Activated naive CD4-positive, alpha-beta T cell treated with anti-CD3 and anti-CD28 coated beads, Interleukin-2, amount 10 ng/mL, durations not matched to agents 7 days and 5 days (primary cell): ENCODE measurements at regions not wholly inside any gene's neighbourhood (a gene's known extent, or its start where the extent isn't known, plus 50 kb on each side); places are given as distances from the start of the nearest gene placed in this dataset.

Experiments
- CTCF ChIA-PET: fragments of 350-600 bp; sonication (Branson Sonifier 250); formaldehyde crosslinking; loops from one replicate; lab custom pipeline; 2021; ENCODE audit warnings: antibody characterized with exemption; lab: Charles Lee
- DNase-seq: peaks from one replicate; pipeline ENCODE4 v3.0.0-alpha.2; 2020
- H3K27ac Mint-ChIP-seq: one replicate; pipeline ENCODE4 v1.8.0; 2021; ENCODE audit warnings: mild to moderate bottlenecking, moderate library complexity, mixed read lengths
- H3K27me3 Mint-ChIP-seq: one replicate; pipeline ENCODE4 v1.8.0; 2021; ENCODE audit warnings: mild to moderate bottlenecking, mixed read lengths
- H3K36me3 Mint-ChIP-seq: one replicate; pipeline ENCODE4 v1.8.0; 2021; ENCODE audit warnings: mixed read lengths
- H3K4me1 Mint-ChIP-seq: one replicate; pipeline ENCODE4 v1.8.0; 2021; ENCODE audit warnings: mixed read lengths
- H3K4me3 Mint-ChIP-seq: one replicate; pipeline ENCODE4 v1.8.0; 2021; ENCODE audit warnings: mild to moderate bottlenecking, moderate library complexity, mixed read lengths
- H3K9me3 Mint-ChIP-seq: one replicate; pipeline ENCODE4 v1.8.0; 2021; ENCODE audit warnings: mixed read lengths

DNA sequence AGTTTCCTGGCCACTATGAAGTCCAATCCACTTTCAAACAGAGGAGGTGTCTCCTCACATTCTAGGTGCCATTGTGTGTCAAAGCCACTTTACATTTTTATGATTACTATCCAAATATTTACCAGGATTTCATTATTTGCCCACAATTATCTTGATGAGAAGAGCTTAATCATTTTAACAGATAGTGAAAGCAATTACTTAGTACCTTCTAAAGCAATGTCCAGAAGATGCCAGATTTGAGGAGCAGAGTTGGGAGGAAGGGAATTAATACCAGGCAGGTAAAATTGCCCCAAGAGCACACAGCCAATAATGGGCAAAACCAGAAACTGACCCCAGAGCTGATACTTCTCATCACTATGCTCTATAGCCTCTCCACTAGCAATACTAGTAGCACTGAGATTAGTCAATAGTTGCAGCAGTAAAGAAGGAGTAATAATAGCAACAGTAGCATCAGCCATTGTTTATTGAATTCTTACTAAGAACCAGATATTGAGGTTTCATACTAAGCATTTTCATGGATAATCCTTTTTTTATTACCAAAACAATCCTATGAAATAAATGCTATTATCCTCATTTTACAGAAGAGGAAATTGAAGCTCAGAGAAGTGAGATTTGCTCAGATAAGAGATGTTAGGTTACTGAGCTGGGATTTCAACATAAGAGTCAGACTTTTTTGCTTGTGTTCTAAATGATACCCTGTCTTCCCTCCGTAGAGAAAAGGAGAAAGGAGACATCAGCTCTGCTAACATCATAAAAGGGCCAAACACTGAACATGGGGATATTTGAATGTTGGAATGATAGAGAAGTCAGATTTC is 509.3 kb upstream of the CFAP20DC start:
- Mint-ChIP-seq H3K4me1 (peaks cover 14% of the 10 kb centered on the region), H3K27ac (no peak overlapping the region), H3K36me3 (no peaks in the 10 kb centered on the region), H3K9me3 (peaks cover 8% of the 10 kb centered on the region), H3K27me3 (no peaks in the 10 kb centered on the region), H3K4me3 (no peak overlapping the region)
- CTCF ChIA-PET: no interaction called here
- DNase-seq: no peak

DNA sequence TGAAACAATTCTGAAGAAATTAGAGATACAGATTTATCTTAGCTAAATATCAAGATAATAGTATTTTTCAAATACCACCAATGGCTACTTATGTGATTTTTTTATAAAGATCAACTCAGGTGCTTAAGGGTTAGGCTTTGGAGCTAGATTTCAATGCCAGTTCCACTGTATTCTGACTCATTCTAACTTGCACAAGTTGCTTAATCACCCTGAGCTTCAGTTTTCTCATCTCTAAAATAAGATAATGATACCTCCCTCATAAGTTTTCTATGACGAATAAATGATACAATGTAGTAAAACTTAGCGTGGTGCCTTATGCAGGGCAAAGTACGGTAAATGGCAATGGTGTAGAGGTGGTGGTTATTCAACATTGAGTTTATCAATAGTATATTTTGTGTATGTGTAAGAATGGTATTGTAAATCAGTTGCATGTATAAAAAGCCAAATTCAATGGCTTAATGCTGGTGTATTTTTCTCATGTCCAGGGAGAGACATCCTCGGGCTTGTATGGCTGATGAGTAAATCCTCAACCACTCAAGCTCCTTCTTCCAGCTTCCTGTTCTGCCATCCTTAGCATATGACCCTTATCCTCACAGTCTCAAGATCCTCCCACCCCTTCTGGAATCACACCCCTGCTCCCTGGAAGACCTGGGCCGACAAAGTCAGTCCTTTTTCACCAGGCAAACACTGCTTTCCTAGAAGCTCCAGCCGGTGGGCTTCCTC is 505.9 kb upstream of the CFAP20DC start:
- CTCF ChIA-PET: interaction anchor here (0.8 kb wide), 1 partner anchor 19 kb away, joined by 3 read pairs; no protein-coding TSS in a partner anchor
- Mint-ChIP-seq H3K9me3 (peaks cover 2% of the 10 kb centered on the region), H3K4me1 (peaks cover 14% of the 10 kb centered on the region), H3K27ac (no peak overlapping the region), H3K36me3 (no peaks in the 10 kb centered on the region), H3K4me3 (no peak overlapping the region), H3K27me3 (no peaks in the 10 kb centered on the region)
- DNase-seq: no peak

DNA sequence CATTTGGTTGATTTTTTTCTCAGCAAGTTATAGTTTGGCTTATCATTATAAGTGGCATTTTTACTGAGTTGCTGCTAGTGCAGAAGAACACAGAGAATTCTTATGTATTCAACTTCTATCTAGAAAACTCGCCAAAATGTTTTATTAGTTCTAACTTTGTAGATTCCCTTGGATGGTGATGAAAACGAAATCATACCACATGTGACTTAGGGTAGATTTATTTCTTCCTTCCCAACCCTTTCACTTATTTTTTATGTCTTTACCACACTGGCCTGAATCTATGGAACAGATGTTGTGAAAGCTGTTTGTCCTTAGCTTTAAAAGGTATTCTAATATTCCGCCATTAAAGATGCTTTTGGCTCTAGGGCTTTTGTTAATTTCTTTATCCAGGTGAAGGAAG is 503.3 kb upstream of the CFAP20DC start:
- Mint-ChIP-seq H3K4me1 (no peaks in the 10 kb centered on the region), H3K36me3 (no peaks in the 10 kb centered on the region), H3K4me3 (no peak overlapping the region), H3K27me3 (no peaks in the 10 kb centered on the region), H3K27ac (no peak overlapping the region), H3K9me3 (peaks cover 2% of the 10 kb centered on the region)
- CTCF ChIA-PET: no interaction called here
- no peak for DNase-seq

DNA sequence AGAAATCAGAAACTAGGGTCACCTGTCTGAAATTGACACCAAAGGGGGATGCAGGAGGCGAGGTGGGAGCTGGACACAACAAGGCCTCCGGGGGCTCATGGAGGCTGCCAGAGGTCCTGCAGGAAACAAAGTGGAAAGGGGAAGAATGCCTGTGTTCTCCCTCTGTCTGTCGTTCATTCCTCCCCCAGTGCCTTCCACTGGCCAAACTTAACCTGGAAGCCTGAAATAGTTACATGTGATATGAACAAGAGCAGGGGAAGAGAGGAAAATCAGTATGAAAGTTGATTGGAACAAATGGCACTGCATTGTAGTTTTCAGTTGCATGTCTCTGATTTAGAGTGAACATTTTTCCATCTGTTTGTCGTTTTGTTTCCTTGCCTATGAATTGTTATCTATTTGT is 502.0 kb upstream of the CFAP20DC start:
- no peaks in the 10 kb centered on the region for H3K36me3 Mint-ChIP-seq
- H3K27ac Mint-ChIP-seq: no peak overlapping the region
- no peak for DNase-seq
- H3K4me3 Mint-ChIP-seq: no peak overlapping the region
- H3K27me3 Mint-ChIP-seq: no peaks in the 10 kb centered on the region
- H3K4me1 Mint-ChIP-seq: no peaks in the 10 kb centered on the region
- CTCF ChIA-PET: no interaction called here
- peaks cover 2% of the 10 kb centered on the region for H3K9me3 Mint-ChIP-seq

DNA sequence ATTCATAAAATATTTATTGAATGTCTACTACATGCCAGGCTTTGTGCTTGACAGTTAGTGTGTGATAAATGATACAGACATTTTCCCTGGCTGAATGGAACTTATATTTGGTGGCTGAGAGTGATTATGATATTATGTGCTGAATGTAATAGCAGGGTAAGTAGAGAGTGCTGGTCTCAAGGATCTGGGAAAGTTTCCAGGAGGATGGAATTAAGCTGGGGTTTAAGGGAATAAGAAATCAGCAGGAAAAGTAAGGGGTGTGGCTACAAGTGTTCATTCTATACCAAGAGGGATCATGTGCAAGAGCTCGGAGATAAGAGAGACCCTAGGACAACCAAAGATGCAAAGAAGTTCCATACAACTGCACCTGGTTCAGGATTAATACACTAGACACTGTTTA is 500.1 kb upstream of the CFAP20DC start:
- no peak overlapping the region for H3K27ac Mint-ChIP-seq
- no peaks in the 10 kb centered on the region for H3K27me3 Mint-ChIP-seq
- CTCF ChIA-PET: no interaction called here
- no peak for DNase-seq
- H3K9me3 Mint-ChIP-seq: no peaks in the 10 kb centered on the region
- no peaks in the 10 kb centered on the region for H3K36me3 Mint-ChIP-seq
- H3K4me3 Mint-ChIP-seq: no peak overlapping the region
- H3K4me1 Mint-ChIP-seq: no peaks in the 10 kb centered on the region

DNA sequence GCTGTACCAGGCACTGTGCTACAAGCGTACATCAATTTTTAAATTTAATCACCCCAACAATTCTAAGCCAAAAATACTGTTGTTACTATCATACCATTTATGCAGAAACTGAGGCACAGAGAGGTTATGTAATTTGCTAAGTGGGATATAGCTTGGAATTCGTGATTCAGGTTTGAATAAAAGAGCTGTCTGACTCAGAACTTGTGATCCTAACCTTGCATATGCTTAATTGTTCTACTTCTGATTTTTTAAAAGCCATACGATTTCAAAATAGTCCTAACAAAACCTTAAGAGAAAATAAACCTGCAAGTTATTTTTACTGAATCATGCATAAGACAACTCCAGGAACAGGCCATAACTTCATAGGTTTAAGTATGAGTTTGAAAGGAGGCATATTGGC is 498.0 kb upstream of the CFAP20DC start:
- Mint-ChIP-seq H3K36me3 (no peaks in the 10 kb centered on the region), H3K4me1 (peaks cover under 1% of the 10 kb centered on the region), H3K27ac (no peak overlapping the region), H3K4me3 (no peak overlapping the region), H3K27me3 (no peaks in the 10 kb centered on the region), H3K9me3 (no peaks in the 10 kb centered on the region)
- no peak for DNase-seq
- CTCF ChIA-PET: no interaction called here

DNA sequence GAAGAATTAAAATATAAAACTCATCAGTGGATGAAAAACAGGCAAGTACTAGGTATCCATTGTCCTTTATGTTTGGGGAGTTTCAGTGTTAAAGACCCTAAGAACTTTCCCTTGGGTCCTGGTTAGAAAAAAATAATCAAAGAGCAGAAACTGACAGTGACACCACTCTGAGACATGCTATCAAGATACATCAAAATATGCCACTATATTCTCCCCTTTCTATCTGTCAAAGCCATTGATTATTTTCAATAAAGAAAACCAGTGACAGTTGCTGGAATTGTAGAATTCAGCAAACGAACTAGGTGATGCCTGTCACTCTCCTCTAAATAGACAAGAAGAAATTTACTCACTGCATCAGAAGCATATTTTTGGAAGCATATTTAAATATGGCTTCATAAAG is 496.7 kb upstream of the CFAP20DC start:
- no peaks in the 10 kb centered on the region for H3K27me3 Mint-ChIP-seq
- no peak overlapping the region for H3K27ac Mint-ChIP-seq
- no peaks in the 10 kb centered on the region for H3K9me3 Mint-ChIP-seq
- CTCF ChIA-PET: no interaction called here
- H3K4me1 Mint-ChIP-seq: peaks cover 7% of the 10 kb centered on the region
- no peak overlapping the region for H3K4me3 Mint-ChIP-seq
- H3K36me3 Mint-ChIP-seq: no peaks in the 10 kb centered on the region
- DNase-seq: no peak

DNA sequence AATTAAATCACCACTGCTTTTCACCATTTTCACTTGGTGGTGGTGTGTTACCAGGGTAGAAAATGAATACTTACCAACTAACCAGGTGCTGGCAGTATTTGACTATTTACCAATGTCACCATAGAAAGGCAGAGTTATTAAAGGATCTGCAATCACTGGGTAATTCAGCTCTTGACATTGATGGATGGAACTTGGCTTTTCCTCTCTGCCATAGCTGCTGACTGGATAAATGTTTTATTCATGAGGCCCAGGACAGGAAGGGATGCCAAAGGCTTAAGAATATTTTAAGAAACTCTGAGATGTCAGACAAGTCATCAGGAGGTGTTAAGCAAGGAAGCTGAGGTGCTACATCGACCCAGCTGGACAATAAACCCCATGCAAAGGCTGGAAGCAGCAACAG is 495.5 kb upstream of the CFAP20DC start:
- CTCF ChIA-PET: no interaction called here
- H3K4me3 Mint-ChIP-seq: no peak overlapping the region
- DNase-seq: no peak
- H3K36me3 Mint-ChIP-seq: no peaks in the 10 kb centered on the region
- H3K27ac Mint-ChIP-seq: no peak overlapping the region
- H3K9me3 Mint-ChIP-seq: no peaks in the 10 kb centered on the region
- no peaks in the 10 kb centered on the region for H3K27me3 Mint-ChIP-seq
- H3K4me1 Mint-ChIP-seq: peaks cover 7% of the 10 kb centered on the region

DNA sequence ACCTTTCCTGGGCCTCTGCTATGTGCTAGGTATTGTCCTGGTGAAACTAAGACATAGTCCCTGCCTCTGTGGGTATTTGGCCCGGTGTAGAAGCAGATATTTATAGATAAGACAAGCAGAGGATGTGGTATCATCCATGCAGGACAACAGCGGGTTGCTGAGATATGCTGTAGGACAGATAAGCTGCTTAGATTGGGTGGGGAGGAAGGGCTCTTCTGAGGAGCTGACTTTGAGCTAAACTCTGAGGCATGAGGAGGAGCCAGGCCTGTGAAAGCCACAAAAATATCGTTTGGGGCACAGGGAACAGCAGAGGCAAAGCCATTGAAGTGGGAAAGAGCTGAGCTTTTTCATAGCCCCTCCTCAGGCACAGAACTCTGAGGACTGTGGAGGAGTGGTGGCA is 492.5 kb upstream of the CFAP20DC start:
- no peaks in the 10 kb centered on the region for H3K9me3 Mint-ChIP-seq
- no peak overlapping the region for H3K27ac Mint-ChIP-seq
- DNase-seq: no peak
- no peaks in the 10 kb centered on the region for H3K27me3 Mint-ChIP-seq
- H3K36me3 Mint-ChIP-seq: no peaks in the 10 kb centered on the region
- peaks cover 7% of the 10 kb centered on the region for H3K4me1 Mint-ChIP-seq
- H3K4me3 Mint-ChIP-seq: no peak overlapping the region
- CTCF ChIA-PET: interaction anchor here (1.7 kb wide), 1 partner anchor 229 kb away, joined by 5 read pairs; no protein-coding TSS in a partner anchor

DNA sequence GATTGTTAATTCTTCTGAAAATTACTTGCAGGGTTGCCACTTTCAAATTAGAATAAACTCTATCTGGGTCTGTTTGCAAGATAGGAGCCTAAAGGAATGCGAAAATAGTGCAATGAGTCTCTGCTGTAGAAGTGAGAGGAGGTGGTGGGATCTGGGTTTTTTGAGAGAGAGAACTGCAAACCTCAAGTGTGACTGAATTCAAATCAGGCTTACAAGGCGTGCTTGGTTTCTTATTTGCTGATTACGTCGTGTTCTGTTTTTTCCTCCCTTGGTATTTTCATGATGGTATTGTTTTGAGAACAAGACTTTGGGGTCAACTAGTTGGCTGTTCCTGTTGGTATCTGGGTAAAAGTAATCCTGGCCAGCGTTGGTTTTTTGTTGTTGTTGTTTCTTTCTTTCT is 490.9 kb upstream of the CFAP20DC start:
- Mint-ChIP-seq H3K27me3 (no peaks in the 10 kb centered on the region), H3K36me3 (no peaks in the 10 kb centered on the region), H3K9me3 (no peaks in the 10 kb centered on the region), H3K4me1 (peaks cover 7% of the 10 kb centered on the region), H3K27ac (no peak overlapping the region), H3K4me3 (no peak overlapping the region)
- CTCF ChIA-PET: no interaction called here
- no peak for DNase-seq

DNA sequence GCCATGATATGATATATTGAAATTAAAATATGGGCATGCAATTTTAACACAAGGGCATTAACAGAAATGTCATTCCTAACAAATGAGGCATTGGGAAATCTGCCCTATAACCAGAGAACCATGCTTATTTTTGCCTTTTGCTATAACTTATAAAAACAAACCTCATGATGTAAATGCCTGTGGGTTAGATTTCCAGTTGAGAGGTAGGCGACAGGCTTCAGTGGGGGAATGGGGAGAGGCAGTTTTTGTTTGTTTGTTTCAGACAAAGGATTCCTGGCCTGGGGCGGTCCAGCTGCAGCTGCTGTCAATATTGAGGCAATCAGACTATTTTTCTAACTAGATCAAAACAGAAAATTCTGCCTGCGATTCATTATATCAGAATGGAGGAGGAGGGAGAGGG is 490.4 kb upstream of the CFAP20DC start:
- Mint-ChIP-seq H3K4me1 (peaks cover 7% of the 10 kb centered on the region), H3K9me3 (no peaks in the 10 kb centered on the region), H3K4me3 (no peak overlapping the region), H3K36me3 (no peaks in the 10 kb centered on the region), H3K27ac (no peak overlapping the region), H3K27me3 (no peaks in the 10 kb centered on the region)
- no peak for DNase-seq
- CTCF ChIA-PET: no interaction called here

DNA sequence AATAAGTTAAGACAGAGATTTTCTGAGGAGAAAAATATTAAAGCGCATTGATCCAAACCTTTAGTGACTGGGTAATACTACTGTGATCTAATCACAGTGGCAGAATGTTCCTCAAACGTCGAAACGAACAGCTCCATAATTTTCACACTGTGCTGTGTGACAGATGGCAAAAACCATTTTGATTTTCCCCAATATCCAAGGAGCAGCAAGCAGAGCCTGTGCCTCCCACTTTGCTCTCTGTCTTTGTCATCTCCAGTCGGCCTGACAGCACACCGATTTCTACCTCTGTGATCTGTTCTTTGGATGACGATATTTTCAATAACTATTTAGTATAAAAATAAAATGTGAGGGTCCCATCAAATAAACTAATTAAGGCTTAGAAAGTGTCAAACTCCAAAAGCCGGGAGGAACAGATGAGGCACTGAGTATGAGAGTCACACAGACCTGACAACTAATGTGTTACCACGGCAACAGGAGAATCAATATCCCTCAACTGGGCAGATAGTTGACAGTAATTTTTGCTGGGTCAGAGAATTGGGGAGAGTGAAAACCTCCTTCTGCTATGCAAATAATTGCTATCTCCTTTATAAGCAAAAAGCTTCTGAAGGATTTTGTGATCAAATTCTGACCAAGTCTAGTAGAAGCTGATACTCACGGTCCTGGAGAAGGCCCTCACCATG is 489.1 kb upstream of the CFAP20DC start:
- peaks cover 7% of the 10 kb centered on the region for H3K4me1 Mint-ChIP-seq
- CTCF ChIA-PET: no interaction called here
- no peak overlapping the region for H3K27ac Mint-ChIP-seq
- DNase-seq: no peak
- no peaks in the 10 kb centered on the region for H3K36me3 Mint-ChIP-seq
- H3K9me3 Mint-ChIP-seq: no peaks in the 10 kb centered on the region
- no peaks in the 10 kb centered on the region for H3K27me3 Mint-ChIP-seq
- no peak overlapping the region for H3K4me3 Mint-ChIP-seq

DNA sequence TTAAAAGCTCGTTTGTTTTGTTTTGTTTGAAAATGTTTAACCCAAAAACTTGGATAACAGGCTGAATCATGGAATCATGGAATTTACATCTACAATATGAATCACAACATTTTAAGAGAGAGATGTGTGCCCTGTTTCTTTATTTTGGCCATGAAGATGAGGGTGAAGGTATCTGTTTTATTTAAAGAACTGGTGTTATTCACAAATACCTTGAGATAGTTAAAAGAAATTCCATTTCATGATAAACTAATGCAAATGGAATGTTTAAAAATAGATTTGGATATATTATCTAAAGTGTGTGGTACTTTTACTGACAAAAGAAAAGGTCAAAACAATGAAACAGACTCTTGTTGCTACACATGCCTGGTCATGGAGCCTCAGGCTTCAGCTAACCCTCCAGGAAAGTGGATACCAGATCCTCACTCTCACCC is 486.0 kb upstream of the CFAP20DC start:
- CTCF ChIA-PET: interaction anchor here (1.1 kb wide), 1 partner anchor 8 kb away, joined by 4 read pairs; no protein-coding TSS in a partner anchor
- Mint-ChIP-seq H3K27ac (no peak overlapping the region), H3K36me3 (no peaks in the 10 kb centered on the region), H3K27me3 (no peaks in the 10 kb centered on the region), H3K9me3 (no peaks in the 10 kb centered on the region), H3K4me1 (no peaks in the 10 kb centered on the region), H3K4me3 (no peak overlapping the region)
- DNase-seq: no peak

DNA sequence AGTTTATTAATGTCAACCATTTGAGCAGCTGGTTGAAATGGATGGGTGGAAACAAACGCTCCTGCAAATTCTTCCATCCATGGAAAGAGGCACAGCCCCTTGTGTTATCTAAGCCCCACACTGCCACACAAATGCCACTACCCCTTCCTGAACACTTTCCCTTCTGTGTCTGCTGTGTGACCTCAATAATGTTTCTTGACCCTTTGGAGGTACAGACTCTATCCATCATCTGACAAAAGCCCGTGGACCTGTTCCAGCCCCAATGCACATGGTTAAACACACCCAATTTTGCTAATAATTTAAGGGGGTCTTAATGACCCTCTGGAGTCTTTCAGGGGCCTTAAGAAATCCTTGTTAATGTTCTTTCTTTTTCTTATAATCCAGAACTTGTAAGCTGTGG is 482.2 kb upstream of the CFAP20DC start:
- CTCF ChIA-PET: no interaction called here
- Mint-ChIP-seq H3K4me1 (peaks cover 6% of the 10 kb centered on the region), H3K9me3 (no peaks in the 10 kb centered on the region), H3K36me3 (no peaks in the 10 kb centered on the region), H3K4me3 (no peak overlapping the region), H3K27ac (no peak overlapping the region), H3K27me3 (no peaks in the 10 kb centered on the region)
- DNase-seq: no peak
